ENCODE measurements at regions not wholly inside any gene's neighbourhood (a gene's known extent, or its start where the extent isn't known, plus 50 kb on each side); places are given as distances from the start of the nearest gene placed in this dataset.

GRCh38 chr7:124308384-124308783 is 275.5 kb upstream of the TMEM229A start:
- H2BK20ac ChIP-seq (ENCODE audit: low read depth, low read length, poor library complexity, severe bottlenecking): no peak overlapping the region
- H3K79me2 ChIP-seq (ENCODE audit: insufficient read depth, low read length): no peaks in the 10 kb centered on the region
- no peak overlapping the region for H4K5ac ChIP-seq (ENCODE audit: insufficient read length, low read depth, low read length)
- H3K9me3 ChIP-seq (ENCODE audit: control insufficient read depth, low read depth, low read length): no peaks in the 10 kb centered on the region
- H4K20me1 ChIP-seq (ENCODE audit: control insufficient read depth, insufficient read depth, insufficient read length): no peaks in the 10 kb centered on the region
- no peaks in the 10 kb centered on the region for H3K23me2 ChIP-seq (ENCODE audit: insufficient read length, low read depth, low read length, poor library complexity, severe bottlenecking)
- H3K14ac ChIP-seq (ENCODE audit: insufficient read depth, low read length): no peak overlapping the region
- no peak overlapping the region for H3K23ac ChIP-seq (ENCODE audit: insufficient read length, low read depth, low read length)
- Mint-ChIP-seq H3K27ac (no peak overlapping the region), H3K36me3 (ENCODE audit: insufficient read depth in 1 of 3, low read depth in 3 of 3) (no peaks in the 10 kb centered on the region), H3K9me3 (peaks cover 0 to 2% of the 10 kb centered on the region in 2 experiments; a peak in 1 of 5 replicates), H3K4me1 (no peaks in the 10 kb centered on the region), H3K4me3 (no peak overlapping the region), H3K27me3 (ENCODE audit: low read depth) (no peaks in the 10 kb centered on the region)
- H2AFZ ChIP-seq (ENCODE audit: low read length): no peak overlapping the region
- no peak overlapping the region for H2BK120ac ChIP-seq (ENCODE audit: low read depth, low read length, poor library complexity, severe bottlenecking)
- H2BK5ac ChIP-seq (ENCODE audit: insufficient read length, low read length): no peak overlapping the region
- TF ChIP-seq CTCF (conservative IDR thresholded peaks at IDR 0.05): no peak
- H3T11ph ChIP-seq (ENCODE audit: low read length): no peak overlapping the region
- no peaks in the 10 kb centered on the region for H3K27me3 ChIP-seq (ENCODE audit: insufficient read depth, low read length)
- no peak overlapping the region for H3K18ac ChIP-seq (ENCODE audit: insufficient read length, low read depth, low read length)
- no peak overlapping the region for H3K4ac ChIP-seq (ENCODE audit: low read depth, low read length)
- H2BK15ac ChIP-seq (ENCODE audit: low read depth, low read length): no peak overlapping the region
- no peak overlapping the region for H3K4me2 ChIP-seq (ENCODE audit: insufficient read depth, insufficient read length, low read length)
- H3K27ac ChIP-seq (ENCODE audit: insufficient read length, low read depth, low read length): no peak overlapping the region
- no peaks in the 10 kb centered on the region for H3K79me1 ChIP-seq (ENCODE audit: insufficient read depth, low read depth, low read length, poor library complexity, severe bottlenecking)
- no peaks in the 10 kb centered on the region for H3K4me1 ChIP-seq (ENCODE audit: insufficient read depth, low read length)
- DNase-seq: no peak
- no peak overlapping the region for H4K91ac ChIP-seq (ENCODE audit: insufficient read length, low read depth, low read length)
- no peak overlapping the region for H3K9ac ChIP-seq (ENCODE audit: extremely low read depth, insufficient read length, low read length)
- H4K8ac ChIP-seq (replicated peaks; ENCODE audit: insufficient read length, low read depth, low read length): no peak overlapping the region
- no peak overlapping the region for H3K56ac ChIP-seq (ENCODE audit: insufficient read length, low read depth, low read length)
- H2BK12ac ChIP-seq (ENCODE audit: insufficient read length, low read depth, low read length): no peak overlapping the region
- no peak overlapping the region for H2AK5ac ChIP-seq (ENCODE audit: insufficient read length, low read length)

Data from H9 (cell line).